Endothelial cell of umbilical vein (primary cell): ENCODE measurements at regions not wholly inside any gene's neighbourhood (a gene's known extent, or its start where the extent isn't known, plus 50 kb on each side); places are given as distances from the start of the nearest gene placed in this dataset.

Experiments
- BruUV-seq: library from RNA; stranded (reverse); fragments of 400-500 nt; replicated peaks from 2 replicates; lab custom pipeline; 2021; lab: Mats Ljungman, UMichigan
- CTCF ChIA-PET: fragments of 300-600, 350-600 bp; sonication (Branson Sonifier 250); formaldehyde crosslinking; loops from one replicate; lab custom pipeline; 2021; ENCODE audit warnings: antibody characterized with exemption, inconsistent platforms; lab: Charles Lee
- POLR2A ChIA-PET: fragments of 300-600, 350-600 bp; sonication (Branson Sonifier 250); formaldehyde crosslinking; loops from one replicate; lab custom pipeline; 2021; ENCODE audit warnings: antibody characterized with exemption, inconsistent platforms; lab: Charles Lee
- DNase-seq: peaks from one replicate; pipeline ENCODE4 v3.0.0-alpha.2; 2011; ENCODE audit warnings: low read depth, low spot score
- FAIRE-seq: peaks from 2 replicates; lab custom pipeline; 2011; peaks lifted over from hg19 to GRCh38; lab: Jason Lieb, UNC
- H2AFZ ChIP-seq: 2 replicates; pipeline ENCODE4 v1.6.0; 2012; ENCODE audit warnings: low read depth, low read length, control low read depth, inconsistent platforms
- H3K27ac ChIP-seq: 2 replicates; pipeline ENCODE4 v1.5.1; 2011; ENCODE audit warnings: low read depth, mild to moderate bottlenecking, control low read depth, low read length, moderate library complexity; ENCODE audit not compliant: insufficient read depth
- H3K27me3 ChIP-seq, 2 experiments: 2 replicates each; pipeline versions ENCODE4 v1.6.0 to v1.6.1; 2011; ENCODE audit warnings: low read length in 2 of 2, mixed read lengths in 1 of 2; ENCODE audit not compliant: control insufficient read depth in 2 of 2, insufficient read depth in 2 of 2
- H3K36me3 ChIP-seq, 2 experiments: 2 replicates in 1 of 2; 3 replicates in 1 of 2; pipeline ENCODE4 v1.5.1; 2011; ENCODE audit warnings: low read length in 2 of 2, mild to moderate bottlenecking in 1 of 2, moderate library complexity in 1 of 2; ENCODE audit not compliant: control insufficient read depth in 2 of 2, insufficient read depth in 2 of 2; ENCODE audit errors: extremely low read depth in 1 of 2
- H3K4me1 ChIP-seq: 3 replicates; pipeline ENCODE4 v1.5.1; 2011; ENCODE audit warnings: mild to moderate bottlenecking, low read length; ENCODE audit not compliant: control insufficient read depth, insufficient read depth; ENCODE audit errors: extremely low read depth
- H3K4me2 ChIP-seq: 2 replicates; pipeline ENCODE4 v1.6.1; 2011; ENCODE audit warnings: low read length, control low read depth, mixed read lengths; ENCODE audit not compliant: insufficient read depth
- H3K4me3 ChIP-seq, 3 experiments: fragments of 200-600 bp in 1 of 3; sonication (generic), shearing (Covaris generic) in 1 of 3; replicated peaks in 1 of 3; 2 replicates each; pipeline ENCODE4 v1.5.1; 2011 to 2016; ENCODE audit warnings: control low read depth in 3 of 3, low read length in 3 of 3, mild to moderate bottlenecking in 2 of 3, inconsistent platforms in 1 of 3, low read depth in 1 of 3, moderate library complexity in 1 of 3; ENCODE audit not compliant: insufficient read depth in 1 of 3
- H3K79me2 ChIP-seq: 2 replicates; pipeline ENCODE4 v1.6.0; 2012; ENCODE audit warnings: low read length, inconsistent platforms; ENCODE audit not compliant: control insufficient read depth, insufficient read depth
- H3K9ac ChIP-seq: replicated peaks from 2 replicates; pipeline ENCODE3; 2011; ENCODE audit warnings: low read length, control low read depth; ENCODE audit not compliant: insufficient read depth; ENCODE audit errors: extremely low read depth
- H3K9me1 ChIP-seq: replicated peaks from 3 replicates; pipeline ENCODE4 v1.6.0; 2011; ENCODE audit warnings: mild to moderate bottlenecking, low read length; ENCODE audit not compliant: control insufficient read depth, insufficient read depth; ENCODE audit errors: extremely low read depth
- H3K9me3 ChIP-seq: replicated peaks from 2 replicates; pipeline ENCODE4 v1.5.1; 2012; ENCODE audit warnings: low read length, inconsistent platforms; ENCODE audit not compliant: control insufficient read depth, insufficient read depth
- H4K20me1 ChIP-seq: replicated peaks from 2 replicates; pipeline ENCODE3; 2011; ENCODE audit warnings: mild to moderate bottlenecking, low read length; ENCODE audit not compliant: control insufficient read depth, insufficient read depth; ENCODE audit errors: extremely low read depth
- CTCF ChIP-seq, 2 donors: IDR thresholded peaks; 1 replicate in 1 of 2; 2 replicates in 1 of 2; pipeline ENCODE4 v1.5.1; 2011; ENCODE audit warnings: low read length in 2 of 2, mild to moderate bottlenecking in 2 of 2, moderate library complexity in 2 of 2, control low read depth in 1 of 2, inconsistent platforms in 1 of 2, low read depth in 1 of 2; ENCODE audit not compliant: insufficient read depth in 1 of 2; ENCODE audit errors: extremely low read depth in 1 of 2
- EZH2 ChIP-seq: IDR thresholded peaks from 2 replicates; pipeline ENCODE4 v1.6.1; 2012; ENCODE audit warnings: borderline replicate concordance, low read depth, mild to moderate bottlenecking, moderate library complexity, low read length, inconsistent platforms; ENCODE audit not compliant: severe bottlenecking
- FOS ChIP-seq: IDR thresholded peaks from 2 replicates; pipeline ENCODE4 v1.6.1; 2011; ENCODE audit warnings: mild to moderate bottlenecking, low read length, moderate library complexity, borderline replicate concordance; ENCODE audit not compliant: insufficient read depth
- GATA2 ChIP-seq: IDR thresholded peaks from 2 replicates; pipeline ENCODE4 v1.7.0; 2011; ENCODE audit warnings: low read depth, mild to moderate bottlenecking, moderate library complexity, mixed read lengths, low read length; ENCODE audit not compliant: insufficient read length, insufficient read depth
- JUN ChIP-seq: IDR thresholded peaks from 2 replicates; pipeline ENCODE4 v1.6.1; 2011; ENCODE audit warnings: borderline replicate concordance, low read depth; ENCODE audit not compliant: insufficient read length, insufficient read depth
- MAX ChIP-seq: IDR thresholded peaks from 2 replicates; pipeline ENCODE4 v1.6.1; 2011; ENCODE audit not compliant: insufficient read depth, insufficient read length
- MYC ChIP-seq: IDR thresholded peaks from one replicate; pipeline ENCODE4 v1.6.1; 2011; ENCODE audit warnings: mild to moderate bottlenecking, low read depth, low read length
- POLR2A ChIP-seq: IDR thresholded peaks from 2 replicates; pipeline ENCODE4 v1.6.1; 2012; ENCODE audit warnings: low read depth, mild to moderate bottlenecking, control low read depth, low read length
- POLR2AphosphoS5 ChIP-seq: IDR thresholded peaks from 2 replicates; pipeline ENCODE4 v1.6.1; 2012; ENCODE audit warnings: low read depth, mild to moderate bottlenecking, control low read depth, low read length, moderate library complexity; ENCODE audit not compliant: insufficient read depth
- dilution Hi-C: fragments of 300-500 bp; cut with MboI; formaldehyde crosslinking; loops from one replicate; pipeline ENCODE4 v1.15.0; 2019; ENCODE audit warnings: low sequenced_read_pairs; ENCODE audit not compliant: extremely low pct_ligation_motif_present
- intact Hi-C: fragments of 100-400 bp; cut with micrococcal nuclease; formaldehyde crosslinking; loops from one replicate; pipeline ENCODE4 v1.10.0; 2022

GRCh38 chr15:69537901-69538300 is 85.3 kb downstream of the RPLP1 start:
- H3K4me3 ChIP-seq: no peak overlapping the region
- no peak for TF ChIP-seq POLR2A
- TF ChIP-seq GATA2: no peak
- no peak for TF ChIP-seq CTCF (IDR thresholded peaks at IDR 0.05; ENCODE audit: extremely low read depth in 1 of 2, insufficient read depth in 1 of 2, low read depth in 1 of 2, low read length in 2 of 2)
- TF ChIP-seq POLR2AphosphoS5: no peak
- TF ChIP-seq MAX: no peak
- TF ChIP-seq FOS: no peak
- no peaks in the 10 kb centered on the region for H3K4me1 ChIP-seq
- no peaks in the 10 kb centered on the region for H4K20me1 ChIP-seq
- no peaks in the 10 kb centered on the region for H3K9me1 ChIP-seq
- no peaks in the 10 kb centered on the region for H3K36me3 ChIP-seq
- no peaks in the 10 kb centered on the region for H3K9me3 ChIP-seq
- H2AFZ ChIP-seq: no peak overlapping the region
- dilution Hi-C loops: no loop called here
- intact Hi-C loops: no loop called here
- no TSS peak for BruUV-seq
- FAIRE-seq (no peak), DNase-seq (no peak)
- ChIA-PET POLR2A (no interaction called here), CTCF (no interaction called here)
- H3K27me3 ChIP-seq: peaks cover 0 to 3% of the 10 kb centered on the region in 2 experiments
- no peak overlapping the region for H3K27ac ChIP-seq
- H3K9ac ChIP-seq: no peak overlapping the region
- H3K79me2 ChIP-seq: no peaks in the 10 kb centered on the region
- H3K4me2 ChIP-seq: no peak overlapping the region

GRCh38 chr15:69538379-69538778 is 85.8 kb downstream of the RPLP1 start:
- no peak overlapping the region for H3K4me2 ChIP-seq
- no peak for FAIRE-seq
- TF ChIP-seq FOS (no peak), POLR2AphosphoS5 (no peak), MAX (no peak), GATA2 (no peak), JUN (no peak), EZH2 (no peak), CTCF (IDR thresholded peaks at IDR 0.05; ENCODE audit: extremely low read depth in 1 of 2, insufficient read depth in 1 of 2, low read depth in 1 of 2, low read length in 2 of 2) (no peak), MYC (no peak), POLR2A (no peak)
- no peak for DNase-seq
- no peaks in the 10 kb centered on the region for H3K4me1 ChIP-seq
- BruUV-seq: no TSS peak
- H3K4me3 ChIP-seq: no peak overlapping the region
- intact Hi-C loops (no loop called here), dilution Hi-C loops (no loop called here)
- H3K9me3 ChIP-seq: no peaks in the 10 kb centered on the region
- H3K79me2 ChIP-seq: no peaks in the 10 kb centered on the region
- peaks cover 0 to 3% of the 10 kb centered on the region in 2 experiments for H3K27me3 ChIP-seq
- no peaks in the 10 kb centered on the region for H3K36me3 ChIP-seq
- H2AFZ ChIP-seq: no peak overlapping the region
- ChIA-PET POLR2A (no interaction called here), CTCF (no interaction called here)
- H3K27ac ChIP-seq: no peak overlapping the region
- no peak overlapping the region for H3K9ac ChIP-seq
- no peaks in the 10 kb centered on the region for H3K9me1 ChIP-seq
- no peaks in the 10 kb centered on the region for H4K20me1 ChIP-seq
